Stimulated activated CD8-positive, alpha-beta memory T cell treated with anti-CD3 and anti-CD28 coated beads, Interleukin-15, amount 100 ng/mL, for 24 hours (primary cell): ENCODE measurements at regions not wholly inside any gene's neighbourhood (a gene's known extent, or its start where the extent isn't known, plus 50 kb on each side); places are given as distances from the start of the nearest gene placed in this dataset.
"Not testable (repeated sequence)": the region's sequence is repeated elsewhere in the genome, so short reads cannot be mapped to it uniquely, and the experiment has no call there.

Source experiments
- DNase-seq: peaks from one replicate; pipeline ENCODE4 v3.0.0-alpha.2; 2020; ENCODE audit warnings: low read depth

- no peak for DNase-seq
Observed at GRCh38 chr14:29982171-29982570, 54.5 kb upstream of the PRKD1 start.

- DNase-seq: no peak
Observed at GRCh38 chr14:29982993-29983392, 55.3 kb upstream of the PRKD1 start.

DNA sequence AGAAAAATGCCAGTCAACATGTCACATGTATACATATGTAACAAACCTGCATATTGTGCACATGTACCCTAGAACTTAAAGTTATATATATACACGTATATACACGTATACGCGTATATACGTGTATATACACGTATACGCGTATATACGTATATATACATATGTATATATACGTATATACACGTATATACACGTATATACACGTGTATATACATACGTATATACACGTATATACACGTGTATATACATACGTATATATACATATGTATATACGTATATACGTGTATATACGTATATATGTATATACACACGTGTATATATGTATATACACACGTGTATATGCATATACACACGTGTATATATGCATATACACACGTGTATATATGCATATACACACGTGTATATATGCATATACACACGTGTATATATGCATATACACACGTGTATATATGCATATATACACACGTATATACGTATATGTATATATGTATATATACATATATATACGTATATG, 62.8 kb upstream of the PRKD1 start:
- not testable (repeated sequence) for DNase-seq

DNA sequence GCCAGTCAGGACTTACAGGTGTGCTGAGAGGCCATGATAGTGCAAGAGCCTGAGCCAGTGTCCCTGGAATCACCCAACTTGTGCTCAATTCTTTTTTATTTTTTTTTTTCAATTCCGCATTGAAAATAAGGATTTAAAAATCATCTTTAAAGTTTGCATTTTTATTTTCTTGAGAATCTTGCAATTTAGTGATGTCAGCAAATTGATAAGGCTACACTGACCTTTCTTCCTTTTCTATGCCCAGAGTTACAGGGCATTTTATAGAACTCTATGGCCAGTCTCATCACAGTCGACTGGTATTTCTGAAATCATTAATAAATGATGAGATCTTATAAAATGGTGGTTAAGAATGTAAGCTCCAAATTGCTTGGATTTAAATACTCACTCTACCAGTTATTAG, 63.3 kb upstream of the PRKD1 start:
- no peak for DNase-seq

GRCh38 chr14:29993143-29993542, 65.5 kb upstream of the PRKD1 start:
- no peak for DNase-seq

DNA sequence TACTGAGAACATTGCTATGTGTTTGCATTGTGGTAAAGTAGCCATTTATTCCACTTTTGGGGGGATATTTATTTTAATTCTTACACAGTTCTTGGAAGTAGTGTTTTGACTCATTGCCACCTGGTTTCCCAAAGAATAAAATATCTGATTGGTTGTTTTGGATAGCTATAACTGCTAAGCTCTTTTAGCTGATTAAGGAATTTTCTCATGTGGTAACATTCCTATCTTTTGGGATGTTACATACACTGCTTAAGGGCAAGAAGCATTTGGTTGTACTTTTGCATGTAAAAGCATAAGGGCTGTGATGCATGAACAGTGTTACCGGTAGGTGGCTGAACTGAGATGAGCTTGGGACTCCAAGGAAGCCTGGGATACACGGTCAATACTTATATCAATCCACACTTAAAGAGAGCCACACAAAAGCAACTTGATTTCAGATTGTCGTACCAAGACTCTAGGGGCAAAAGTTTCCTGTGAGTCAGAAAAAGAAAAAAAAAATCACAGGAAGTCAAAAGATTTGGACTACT, 71.4 kb upstream of the PRKD1 start:
- no peak for DNase-seq

DNA sequence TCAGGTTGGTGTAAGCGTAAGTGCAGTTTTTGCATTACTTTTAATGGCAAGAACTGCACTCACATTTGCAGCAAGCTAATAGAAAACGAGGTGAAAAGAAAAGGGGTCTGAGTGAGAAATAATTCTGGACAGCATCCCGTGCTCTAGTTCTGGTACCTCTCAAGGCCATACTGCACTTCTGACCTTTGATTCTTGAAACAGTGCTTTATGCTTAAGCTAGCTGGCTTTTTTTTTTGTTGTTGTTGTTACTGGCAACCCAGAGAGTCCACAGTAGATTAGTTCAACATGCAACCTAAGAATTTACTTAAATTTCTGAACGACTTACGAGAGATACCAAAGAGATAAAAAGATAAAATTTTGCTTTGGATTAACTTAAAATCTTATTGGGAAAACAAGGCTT, 75.2 kb upstream of the PRKD1 start:
- no peak for DNase-seq

DNA sequence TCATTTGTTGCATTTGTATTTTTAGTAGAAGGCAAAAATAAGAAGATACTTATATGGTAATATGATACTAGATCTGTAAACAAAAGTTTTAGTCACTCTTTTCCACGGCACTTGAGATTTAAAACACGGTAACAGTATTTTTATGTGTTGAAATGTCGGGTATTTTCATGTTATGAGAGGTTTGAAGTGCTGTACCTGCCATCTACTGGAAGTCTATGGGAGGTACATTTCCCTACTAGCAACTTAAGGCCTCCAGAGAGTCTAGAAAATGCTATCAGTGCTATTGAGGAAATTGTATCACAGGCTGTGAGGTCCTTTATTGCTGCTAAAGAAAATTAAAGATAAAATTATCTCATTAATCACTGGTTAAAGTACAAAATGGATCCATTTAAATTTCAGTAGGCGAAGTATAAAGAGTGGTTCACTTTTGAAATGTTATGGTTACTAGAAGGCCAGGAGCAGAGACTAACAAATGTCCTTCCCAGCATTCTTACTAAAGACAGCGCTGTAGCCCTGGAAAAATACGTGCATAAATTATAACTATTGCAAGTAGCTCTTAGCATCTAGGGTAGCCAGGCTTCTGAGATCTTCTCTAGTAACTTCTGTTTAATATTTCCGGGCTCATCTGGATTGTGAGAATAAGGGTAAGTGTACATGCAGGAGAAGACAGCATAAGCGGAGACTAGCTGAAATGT, 77.6 kb upstream of the PRKD1 start:
- DNase-seq: no peak

DNA sequence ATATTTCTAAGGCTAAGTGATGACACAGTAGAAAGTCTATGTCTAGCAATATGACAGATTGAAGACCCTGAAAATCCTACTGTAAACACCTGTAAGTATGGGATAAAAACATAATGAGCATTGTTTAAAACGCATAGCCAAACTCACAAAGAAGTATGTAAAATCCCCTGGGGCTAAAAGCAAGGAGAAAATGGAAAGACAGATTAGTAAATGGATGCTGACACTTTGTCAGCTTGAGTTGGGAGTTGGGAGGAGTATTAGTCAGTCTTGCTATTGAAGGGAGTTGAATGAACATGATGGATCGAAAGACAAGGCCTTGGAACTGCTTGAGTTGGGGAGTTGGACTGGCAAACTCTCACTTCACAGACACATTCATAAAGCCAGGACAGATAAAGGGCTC, 79.0 kb upstream of the PRKD1 start:
- no peak for DNase-seq

DNA sequence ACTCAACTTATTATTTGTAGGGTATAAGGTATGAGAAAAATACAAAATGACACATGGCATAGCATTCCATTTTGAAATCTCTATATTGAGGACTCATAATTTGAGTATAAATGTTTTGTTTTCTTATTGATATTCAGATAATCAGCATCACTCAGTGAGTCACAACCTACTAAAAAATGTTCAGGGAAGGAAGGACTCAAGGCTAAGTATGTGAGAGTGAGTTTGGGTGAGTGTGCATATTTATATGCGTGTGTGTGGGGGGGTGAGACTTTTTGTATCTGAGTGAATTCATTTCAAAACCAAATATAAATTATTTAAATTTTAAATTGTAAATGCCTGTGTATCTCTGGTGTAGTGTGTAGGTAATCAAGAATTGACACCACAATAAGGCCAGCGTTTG, 87.8 kb upstream of the PRKD1 start:
- DNase-seq: no peak

DNA sequence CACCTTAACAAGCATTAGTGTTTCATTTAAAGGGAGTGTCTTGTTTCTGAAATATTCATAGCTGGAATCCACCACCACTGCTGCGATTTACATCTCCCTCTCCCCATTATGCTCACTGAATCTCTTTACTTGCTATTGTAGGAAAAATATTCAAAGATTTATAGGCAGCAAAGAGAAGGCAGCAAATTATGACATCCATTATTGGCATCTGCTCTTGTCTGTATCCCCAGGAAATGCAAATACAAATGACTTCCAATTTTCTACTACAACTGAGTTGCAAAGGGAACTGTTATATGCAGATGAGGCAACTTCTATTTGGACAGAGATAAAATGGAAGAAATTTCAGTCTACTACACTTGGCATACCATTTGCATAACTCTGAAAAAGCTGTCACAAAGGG, 88.4 kb upstream of the PRKD1 start:
- no peak for DNase-seq

DNA sequence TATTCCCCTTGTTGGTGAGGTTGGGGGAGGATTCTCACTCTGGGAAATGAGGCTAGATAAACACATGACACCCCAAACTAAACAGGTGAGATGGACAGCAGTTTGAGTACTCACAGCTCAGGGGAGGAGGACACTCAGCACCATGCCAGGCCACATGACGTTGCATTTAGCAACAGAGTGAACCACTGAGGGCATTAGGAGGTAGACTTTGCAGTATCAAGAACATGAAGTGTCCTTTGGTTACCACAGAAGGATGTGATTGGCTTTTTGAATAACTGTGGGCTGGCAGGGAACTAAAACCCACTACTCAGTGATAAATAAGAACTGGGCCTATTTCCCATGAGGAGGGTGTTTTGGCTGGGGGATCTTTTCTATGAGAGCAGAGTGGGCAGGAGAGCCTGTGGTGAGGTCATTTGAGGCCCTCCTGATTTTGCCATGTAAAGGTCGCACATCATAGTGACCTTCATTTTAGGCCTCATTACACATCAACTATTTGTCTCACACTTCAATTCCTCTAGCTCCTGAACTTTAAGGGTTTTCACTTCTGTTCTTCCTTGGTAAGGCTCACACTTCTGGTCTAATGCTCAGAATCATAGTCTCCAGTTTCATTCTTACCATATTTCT, 89.8 kb upstream of the PRKD1 start:
- DNase-seq: no peak

DNA sequence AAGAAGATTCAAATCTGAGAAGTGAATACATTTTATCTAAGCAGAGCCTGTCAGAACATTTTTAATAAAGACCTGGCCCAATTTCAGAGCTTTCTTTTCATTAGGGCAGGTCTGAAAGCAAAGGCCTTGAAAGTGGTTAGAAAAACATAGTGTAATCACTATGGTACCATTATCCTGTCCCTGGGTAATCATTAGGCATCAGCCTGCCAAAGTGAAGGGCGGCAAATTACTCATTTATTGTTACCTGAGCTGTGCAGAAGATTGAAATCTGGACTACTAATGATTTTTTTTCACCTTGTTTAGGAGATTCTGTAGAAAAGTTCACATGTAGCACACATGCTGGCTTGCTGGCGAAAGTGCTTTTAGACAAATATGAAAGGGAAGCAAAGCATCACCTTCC, 92.6 kb upstream of the PRKD1 start:
- no peak for DNase-seq

DNA sequence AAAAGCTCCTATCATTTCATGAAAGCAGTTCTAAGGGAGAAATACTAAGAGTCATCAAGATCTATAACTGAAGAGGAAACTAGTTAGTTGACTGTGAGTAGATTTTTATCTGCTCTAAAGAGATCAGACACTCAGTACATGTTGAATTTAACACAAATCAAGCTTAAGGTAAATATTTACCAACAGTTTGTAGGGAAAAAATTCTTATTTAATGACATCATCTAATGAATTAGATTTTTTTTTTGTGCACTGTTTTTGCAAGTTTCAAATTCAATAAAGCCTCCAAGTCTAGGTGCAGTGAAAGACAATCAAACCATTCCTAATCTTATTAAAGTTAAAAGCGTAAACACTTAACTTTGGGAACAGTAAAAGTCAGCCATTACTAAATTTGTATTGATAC, 93.0 kb upstream of the PRKD1 start:
- no peak for DNase-seq

- not testable (repeated sequence) for DNase-seq
Observed at GRCh38 chr14:30023350-30023749, 95.7 kb upstream of the PRKD1 start.

DNA sequence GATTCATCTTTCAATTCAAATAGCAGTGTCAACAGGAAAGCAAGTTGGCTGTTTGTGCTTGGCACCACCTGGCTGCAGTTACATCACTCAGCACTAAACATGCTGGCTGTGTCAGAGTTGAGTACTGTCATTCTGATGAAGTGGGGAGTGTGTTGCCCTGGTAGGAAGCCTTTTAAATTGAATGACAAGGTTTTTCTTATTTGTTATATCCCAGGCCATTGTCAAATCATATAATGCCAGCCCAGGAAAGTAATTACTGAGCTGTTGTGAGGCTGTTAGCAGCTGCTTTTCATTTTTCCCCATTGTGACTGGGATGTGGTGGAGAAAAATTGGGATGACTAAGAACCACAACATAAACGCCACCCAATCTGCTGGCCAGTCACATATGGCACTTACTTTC, 106.5 kb upstream of the PRKD1 start:
- no peak for DNase-seq

GRCh38 chr14:30035361-30035760, 107.7 kb upstream of the PRKD1 start:
- DNase-seq: no peak

DNA sequence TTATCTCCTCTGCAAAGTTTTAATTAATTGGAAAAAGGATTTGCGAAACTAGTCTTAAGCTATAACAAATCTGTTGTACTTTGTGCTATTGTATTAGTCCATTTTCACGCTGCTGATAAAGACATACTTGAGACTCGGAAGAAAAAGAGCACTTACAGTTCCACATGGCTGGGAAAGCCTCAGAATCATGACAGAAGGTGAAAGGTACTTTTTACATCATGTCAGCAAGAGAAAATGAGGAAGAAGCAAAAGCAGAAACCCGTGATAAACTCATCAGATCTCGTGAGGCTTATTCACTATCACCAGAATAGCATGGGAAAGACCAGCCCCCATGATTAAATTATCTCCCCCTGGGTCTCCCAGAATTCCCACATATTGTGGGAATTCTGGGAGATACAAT, 118.1 kb upstream of the PRKD1 start:
- DNase-seq: no peak

DNA sequence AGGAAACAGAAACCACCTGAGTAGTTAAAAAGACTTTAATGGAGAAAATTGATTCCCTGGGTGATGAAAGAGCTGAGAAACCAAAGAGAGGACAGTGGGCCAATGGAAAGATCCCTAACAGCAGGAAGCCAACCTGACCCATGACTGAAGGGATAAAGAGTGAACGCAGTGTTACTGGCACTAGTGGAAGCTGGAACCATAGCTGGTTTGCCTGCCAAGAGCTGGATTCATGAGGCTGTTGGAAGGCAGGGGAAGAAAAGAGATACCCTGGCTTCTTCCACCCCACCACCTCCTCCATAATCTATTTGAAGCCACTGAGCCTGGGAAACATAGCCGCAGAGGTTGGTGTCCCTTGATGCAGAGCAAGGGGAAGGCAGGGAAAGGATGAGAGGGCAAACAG, 125.5 kb upstream of the PRKD1 start:
- DNase-seq: no peak

DNA sequence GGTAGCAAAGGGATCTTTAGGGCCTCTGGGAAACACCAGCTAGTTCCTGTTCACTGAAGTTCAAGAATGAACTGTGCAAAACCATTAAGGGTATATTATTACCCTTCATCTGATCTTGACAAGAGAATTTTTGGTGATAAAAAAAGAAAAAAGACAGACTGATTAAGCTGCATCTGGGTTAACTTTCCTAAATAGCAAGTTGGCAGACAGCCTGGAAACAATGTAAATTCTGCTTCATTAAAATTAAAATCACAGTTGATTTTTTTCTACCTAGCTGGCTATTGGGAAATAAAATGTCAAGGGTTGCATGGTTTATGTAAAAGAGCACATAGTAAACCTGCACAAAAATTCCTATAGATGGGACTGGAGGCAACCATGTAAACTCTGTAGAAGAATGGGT, 126.6 kb upstream of the PRKD1 start:
- no peak for DNase-seq

GRCh38 chr14:30058401-30058800, 130.8 kb upstream of the PRKD1 start:
- DNase-seq: no peak

DNA sequence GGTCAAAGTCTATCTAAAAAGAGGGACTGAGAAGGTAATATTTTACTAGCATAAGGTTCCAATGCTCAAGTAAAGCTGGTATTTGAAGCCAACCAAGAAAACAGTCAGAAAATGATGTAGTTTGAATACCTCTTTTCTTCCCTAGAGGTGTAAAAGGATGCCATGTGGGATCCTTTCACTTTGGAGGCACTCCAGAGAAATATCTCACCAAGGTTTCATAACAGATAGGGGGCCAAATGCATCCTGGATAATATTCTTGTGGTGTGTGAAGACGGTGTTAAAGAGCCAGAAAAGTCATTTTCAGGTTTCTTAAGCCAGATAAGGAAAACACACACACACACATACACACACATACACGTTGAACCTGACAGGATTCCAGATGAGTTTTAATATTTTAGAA, 136.1 kb upstream of the PRKD1 start:
- no peak for DNase-seq

GRCh38 chr14:30064454-30064853, 136.8 kb upstream of the PRKD1 start:
- DNase-seq: no peak

DNA sequence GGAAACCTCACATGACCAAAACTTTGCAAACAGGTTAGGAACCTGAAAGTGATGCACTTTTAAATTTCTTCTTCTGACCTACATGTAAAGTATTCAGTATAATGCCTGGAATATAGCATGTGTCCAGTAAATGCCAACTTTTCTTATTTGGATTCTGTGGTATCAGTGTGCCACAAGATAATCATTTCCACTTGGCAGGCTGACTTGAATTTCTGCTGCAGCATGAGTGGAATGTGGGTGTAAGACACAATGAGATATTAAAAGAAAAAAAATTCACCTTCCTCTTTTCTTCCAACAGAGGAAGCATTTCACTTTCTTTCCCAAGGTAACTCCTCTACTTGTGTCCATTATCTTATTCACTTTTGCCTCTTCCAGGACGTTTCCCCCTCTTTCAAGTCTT, 141.9 kb upstream of the PRKD1 start:
- no peak for DNase-seq
